RKO (cell line): ENCODE measurements at regions not wholly inside any gene's neighbourhood (a gene's known extent, or its start where the extent isn't known, plus 50 kb on each side); places are given as distances from the start of the nearest gene placed in this dataset.

Experiments
- DNase-seq: peaks from one replicate; pipeline ENCODE4 v3.0.0-alpha.2; 2016; ENCODE audit warnings: low spot score

GRCh38 chr18:57915865-57916582, 112.9 kb upstream of the ATP8B1 start:
- no peak for DNase-seq

- DNase-seq = no peak
Observed at GRCh38 chr18:57915248-57915647, 112.1 kb upstream of the ATP8B1 start.

- DNase-seq = no peak
Observed at GRCh38 chr18:57913686-57914085, 110.6 kb upstream of the ATP8B1 start.

- no peak for DNase-seq
Observed at GRCh38 chr18:57910817-57911216, 107.7 kb upstream of the ATP8B1 start.

- DNase-seq = no peak
Observed at GRCh38 chr18:57910134-57910533, 107.0 kb upstream of the ATP8B1 start.

- peak; percentile 36 for DNase-seq
Observed at GRCh38 chr18:57909620-57910019, 106.5 kb upstream of the ATP8B1 start.

GRCh38 chr18:57908092-57908491, 105.0 kb upstream of the ATP8B1 start:
- DNase-seq = no peak

GRCh38 chr18:57907550-57907949, 104.4 kb upstream of the ATP8B1 start:
- no peak for DNase-seq

GRCh38 chr18:57906852-57907251, 103.7 kb upstream of the ATP8B1 start:
- no peak for DNase-seq

GRCh38 chr18:57904535-57904934, 101.4 kb upstream of the ATP8B1 start:
- DNase-seq = no peak

- no peak for DNase-seq
Observed at GRCh38 chr18:57902721-57903120, 99.6 kb upstream of the ATP8B1 start.

- no peak for DNase-seq
Observed at GRCh38 chr18:57901825-57902589, 98.9 kb upstream of the ATP8B1 start.

GRCh38 chr18:57900906-57901435, 97.9 kb upstream of the ATP8B1 start:
- no peak for DNase-seq

GRCh38 chr18:57898506-57899124, 95.5 kb upstream of the ATP8B1 start:
- no peak for DNase-seq

- no peak for DNase-seq
Observed at GRCh38 chr18:57895182-57895581, 92.1 kb upstream of the ATP8B1 start.

GRCh38 chr18:57891707-57892391, 88.7 kb upstream of the ATP8B1 start:
- no peak for DNase-seq

- DNase-seq = no peak
Observed at GRCh38 chr18:57890266-57890665, 87.2 kb upstream of the ATP8B1 start.

- DNase-seq = no peak
Observed at GRCh38 chr18:57889841-57890240, 86.7 kb upstream of the ATP8B1 start.

- DNase-seq = no peak
Observed at GRCh38 chr18:57887543-57888383, 84.6 kb upstream of the ATP8B1 start.

GRCh38 chr18:57885931-57886330, 82.8 kb upstream of the ATP8B1 start:
- DNase-seq = no peak

- no peak for DNase-seq
Observed at GRCh38 chr18:57882465-57882864, 79.3 kb upstream of the ATP8B1 start.
